ENCODE measurements at regions not wholly inside any gene's neighbourhood (a gene's known extent, or its start where the extent isn't known, plus 50 kb on each side); places are given as distances from the start of the nearest gene placed in this dataset.

- no peaks in the 10 kb centered on the region for H3K9me3 ChIP-seq (ENCODE audit: insufficient read depth, low read length, severe bottlenecking)
- no peaks in the 10 kb centered on the region for H3K79me2 ChIP-seq (ENCODE audit: insufficient read depth, low read length)
- no peaks in the 10 kb centered on the region for H3K36me3 ChIP-seq (ENCODE audit: insufficient read depth, low read length)
- H3K4me1 ChIP-seq (ENCODE audit: insufficient read depth, low read length): no peaks in the 10 kb centered on the region
- H3K27ac ChIP-seq (ENCODE audit: low read length): no peak overlapping the region
- H4K20me1 ChIP-seq (ENCODE audit: insufficient read depth, low read length): no peaks in the 10 kb centered on the region
- no peak for DNase-seq
- no peak overlapping the region for H3K4me3 ChIP-seq (ENCODE audit: low read depth in 1 of 2, low read length in 2 of 2)
- H3K4me2 ChIP-seq (ENCODE audit: insufficient read depth, low read length): no peak overlapping the region
- H3K27me3 ChIP-seq (ENCODE audit: insufficient read depth, low read length, poor library complexity): no peaks in the 10 kb centered on the region
- no peak for ATAC-seq (ENCODE audit: insufficient read depth, low read depth)
- H2AFZ ChIP-seq (ENCODE audit: low read depth, low read length): no peak overlapping the region
- no peak for TF ChIP-seq CTCF (IDR thresholded peaks at IDR 0.05; ENCODE audit: borderline replicate concordance, extremely low read depth, low read length, poor library complexity, severe bottlenecking)
- H3K9ac ChIP-seq (ENCODE audit: low read depth, low read length): no peak overlapping the region
These were observed 1067.0 kb downstream of the CDH18 start for GRCh38 chr5:18920966-18921365.

- Histone ChIP-seq H3K9me3 (ENCODE audit: insufficient read depth, low read length, severe bottlenecking) (no peaks in the 10 kb centered on the region), H2AFZ (ENCODE audit: low read depth, low read length) (no peak overlapping the region), H3K27ac (ENCODE audit: low read length) (no peak overlapping the region), H3K4me2 (ENCODE audit: insufficient read depth, low read length) (no peak overlapping the region), H4K20me1 (ENCODE audit: insufficient read depth, low read length) (no peaks in the 10 kb centered on the region), H3K27me3 (ENCODE audit: insufficient read depth, low read length, poor library complexity) (no peaks in the 10 kb centered on the region), H3K36me3 (ENCODE audit: insufficient read depth, low read length) (no peaks in the 10 kb centered on the region), H3K79me2 (ENCODE audit: insufficient read depth, low read length) (no peaks in the 10 kb centered on the region), H3K9ac (ENCODE audit: low read depth, low read length) (no peak overlapping the region), H3K4me3 (ENCODE audit: low read depth in 1 of 2, low read length in 2 of 2) (no peak overlapping the region), H3K4me1 (ENCODE audit: insufficient read depth, low read length) (no peaks in the 10 kb centered on the region)
- no peak for DNase-seq
- TF ChIP-seq EZH2 (IDR thresholded peaks at IDR 0.05; ENCODE audit: borderline replicate concordance, low read depth, low read length, severe bottlenecking) (no peak), CTCF (IDR thresholded peaks at IDR 0.05; ENCODE audit: borderline replicate concordance, extremely low read depth, low read length, poor library complexity, severe bottlenecking) (no peak)
- no peak for ATAC-seq (ENCODE audit: insufficient read depth, low read depth)
These were observed 1055.9 kb downstream of the CDH18 start for GRCh38 chr5:18932081-18932480.

GRCh38 chr5:18944771-18945170, 1043.2 kb downstream of the CDH18 start:
- H3K36me3 ChIP-seq (ENCODE audit: insufficient read depth, low read length): no peaks in the 10 kb centered on the region
- H3K27me3 ChIP-seq (ENCODE audit: insufficient read depth, low read length, poor library complexity): no peaks in the 10 kb centered on the region
- H4K20me1 ChIP-seq (ENCODE audit: insufficient read depth, low read length): no peaks in the 10 kb centered on the region
- DNase-seq (no peak), ATAC-seq (ENCODE audit: insufficient read depth, low read depth) (0 out of 3 replicates have a peak, but pooled peaks have one; percentile 42)
- H3K9ac ChIP-seq (ENCODE audit: low read depth, low read length): no peak overlapping the region
- no peak overlapping the region for H3K27ac ChIP-seq (ENCODE audit: low read length)
- H2AFZ ChIP-seq (ENCODE audit: low read depth, low read length): no peak overlapping the region
- H3K4me2 ChIP-seq (ENCODE audit: insufficient read depth, low read length): no peak overlapping the region
- no peak overlapping the region for H3K4me3 ChIP-seq (ENCODE audit: low read depth in 1 of 2, low read length in 2 of 2)
- H3K79me2 ChIP-seq (ENCODE audit: insufficient read depth, low read length): no peaks in the 10 kb centered on the region
- TF ChIP-seq CTCF (IDR thresholded peaks at IDR 0.05; ENCODE audit: borderline replicate concordance, extremely low read depth, low read length, poor library complexity, severe bottlenecking) (no peak), EZH2 (IDR thresholded peaks at IDR 0.05; ENCODE audit: borderline replicate concordance, low read depth, low read length, severe bottlenecking) (no peak)
- no peaks in the 10 kb centered on the region for H3K9me3 ChIP-seq (ENCODE audit: insufficient read depth, low read length, severe bottlenecking)
- H3K4me1 ChIP-seq (ENCODE audit: insufficient read depth, low read length): no peaks in the 10 kb centered on the region

GRCh38 chr5:18954239-18954638, 1033.8 kb downstream of the CDH18 start:
- H3K79me2 ChIP-seq (ENCODE audit: insufficient read depth, low read length): no peaks in the 10 kb centered on the region
- H3K27ac ChIP-seq (ENCODE audit: low read length): no peak overlapping the region
- H3K9ac ChIP-seq (ENCODE audit: low read depth, low read length): no peak overlapping the region
- H3K4me1 ChIP-seq (ENCODE audit: insufficient read depth, low read length): no peaks in the 10 kb centered on the region
- no peaks in the 10 kb centered on the region for H3K9me3 ChIP-seq (ENCODE audit: insufficient read depth, low read length, severe bottlenecking)
- H4K20me1 ChIP-seq (ENCODE audit: insufficient read depth, low read length): no peaks in the 10 kb centered on the region
- H3K27me3 ChIP-seq (ENCODE audit: insufficient read depth, low read length, poor library complexity): no peaks in the 10 kb centered on the region
- DNase-seq (no peak), ATAC-seq (ENCODE audit: insufficient read depth, low read depth) (no peak)
- no peak overlapping the region for H2AFZ ChIP-seq (ENCODE audit: low read depth, low read length)
- H3K4me2 ChIP-seq (ENCODE audit: insufficient read depth, low read length): no peak overlapping the region
- H3K36me3 ChIP-seq (ENCODE audit: insufficient read depth, low read length): no peaks in the 10 kb centered on the region
- TF ChIP-seq CTCF (IDR thresholded peaks at IDR 0.05; ENCODE audit: borderline replicate concordance, extremely low read depth, low read length, poor library complexity, severe bottlenecking) (no peak), EZH2 (IDR thresholded peaks at IDR 0.05; ENCODE audit: borderline replicate concordance, low read depth, low read length, severe bottlenecking) (no peak)
- no peak overlapping the region for H3K4me3 ChIP-seq (ENCODE audit: low read depth in 1 of 2, low read length in 2 of 2)

Measured in DND-41 (cell line).